GM19351 (cell line): ENCODE measurements at regions not wholly inside any gene's neighbourhood (a gene's known extent, or its start where the extent isn't known, plus 50 kb on each side); places are given as distances from the start of the nearest gene placed in this dataset.

Experiments used
- ATAC-seq: cut with Tn5 transposase; IDR thresholded peaks from one replicate; pipeline ENCODE4 v1.9.1; 2021; ENCODE audit warnings: mild to moderate bottlenecking, moderate library complexity; ENCODE audit not compliant: unreplicated experiment

- no peak for ATAC-seq
Observed at GRCh38 chr4:44071959-44072955, 376.4 kb downstream of the KCTD8 start.

GRCh38 chr4:44086753-44087152, 361.9 kb downstream of the KCTD8 start:
- ATAC-seq = no peak

GRCh38 chr4:44093390-44093789, 355.2 kb downstream of the KCTD8 start:
- ATAC-seq = no peak

GRCh38 chr4:44098973-44099372, 349.6 kb downstream of the KCTD8 start:
- no peak for ATAC-seq

GRCh38 chr4:44100456-44100855, 348.2 kb downstream of the KCTD8 start:
- ATAC-seq = no peak

GRCh38 chr4:44118971-44119680, 329.5 kb downstream of the KCTD8 start:
- ATAC-seq = no peak

- no peak for ATAC-seq
Observed at GRCh38 chr4:44120646-44121045, 328.0 kb downstream of the KCTD8 start.

- no peak for ATAC-seq
Observed at GRCh38 chr4:44121210-44121609, 327.4 kb downstream of the KCTD8 start.
